Activated CD4-positive, alpha-beta memory T cell treated with anti-CD3 and anti-CD28 coated beads, Interleukin-2, amount 10 ng/mL, durations not matched to agents 7 days and 5 days (primary cell): ENCODE measurements at regions not wholly inside any gene's neighbourhood (a gene's known extent, or its start where the extent isn't known, plus 50 kb on each side); places are given as distances from the start of the nearest gene placed in this dataset.
"Not testable (repeated sequence)": the region's sequence is repeated elsewhere in the genome, so short reads cannot be mapped to it uniquely, and the experiment has no call there.

ENCODE experiments used
- CTCF ChIA-PET: fragments of 350-600 bp; sonication (Branson Sonifier 250); formaldehyde crosslinking; loops from one replicate; lab custom pipeline; 2021; ENCODE audit warnings: antibody characterized with exemption, inconsistent platforms; lab: Charles Lee
- POLR2A ChIA-PET: fragments of 350-600 bp; sonication (Branson Sonifier 250); formaldehyde crosslinking; loops from one replicate; lab custom pipeline; 2021; ENCODE audit warnings: antibody characterized with exemption; lab: Charles Lee
- DNase-seq: peaks from one replicate; pipeline ENCODE4 v3.0.0-alpha.2; 2020
- H3K27ac Mint-ChIP-seq: one replicate; pipeline ENCODE4 v1.8.0; 2021; ENCODE audit warnings: mild to moderate bottlenecking, mixed read lengths
- H3K27me3 Mint-ChIP-seq: one replicate; pipeline ENCODE4 v1.8.0; 2021; ENCODE audit warnings: mixed read lengths
- H3K36me3 Mint-ChIP-seq: one replicate; pipeline ENCODE4 v1.8.0; 2021; ENCODE audit warnings: low read depth, mixed read lengths
- H3K4me1 Mint-ChIP-seq: one replicate; pipeline ENCODE4 v1.8.0; 2021; ENCODE audit warnings: mixed read lengths
- H3K4me3 Mint-ChIP-seq: one replicate; pipeline ENCODE4 v1.8.0; 2021; ENCODE audit warnings: mild to moderate bottlenecking, mixed read lengths
- H3K9me3 Mint-ChIP-seq: one replicate; pipeline ENCODE4 v1.8.0; 2021; ENCODE audit warnings: mixed read lengths

GRCh38 chr2:131668794-131669540 lies 141.3 kb downstream of the CCDC74A start:
- H3K36me3 Mint-ChIP-seq, H3K4me1 Mint-ChIP-seq, H3K9me3 Mint-ChIP-seq, DNase-seq, POLR2A ChIA-PET, H3K4me3 Mint-ChIP-seq, H3K27ac Mint-ChIP-seq: not testable (repeated sequence)
- H3K27me3 Mint-ChIP-seq, result peaks cover 16% of the 10 kb centered on the region
- CTCF ChIA-PET, result interaction anchor here (1.3 kb wide), 1 partner anchor 256 kb away, joined by 4 read pairs; no protein-coding TSS in a partner anchor

- H3K36me3 Mint-ChIP-seq, DNase-seq, H3K27ac Mint-ChIP-seq, H3K4me1 Mint-ChIP-seq, H3K9me3 Mint-ChIP-seq, H3K4me3 Mint-ChIP-seq: not testable (repeated sequence)
- POLR2A ChIA-PET, result interaction anchor here (1.4 kb wide), 1 partner anchor 10 kb away, joined by 4 read pairs; no protein-coding TSS in a partner anchor
- CTCF ChIA-PET, result interaction anchor here (0.7 to 4.2 kb wide), 15 partner anchors 10 to 540 kb away, joined by 3 to 55 read pairs (median 4); partner anchors contain the start of gene MZT2A
- peaks cover 31% of the 10 kb centered on the region for H3K27me3 Mint-ChIP-seq
Observed at GRCh38 chr2:131671841-131672470, 144.3 kb downstream of the CCDC74A start.

- ChIA-PET CTCF (interaction anchor here (0.7 to 4.2 kb wide), 20 partner anchors 10 to 540 kb away, joined by 3 to 55 read pairs (median 4); partner anchors contain the start of gene MZT2A), POLR2A (interaction anchor here (0.6 to 1.4 kb wide), 2 partner anchors 10 to 79 kb away, joined by 3 to 4 read pairs; no protein-coding TSS in a partner anchor)
- H3K27me3 Mint-ChIP-seq, result peaks cover 35% of the 10 kb centered on the region
- not testable (repeated sequence) for H3K9me3 Mint-ChIP-seq, H3K36me3 Mint-ChIP-seq, H3K4me3 Mint-ChIP-seq, H3K27ac Mint-ChIP-seq, H3K4me1 Mint-ChIP-seq
- peak; percentile 58 for DNase-seq
Observed at GRCh38 chr2:131672471-131673399, 145.0 kb downstream of the CCDC74A start.

GRCh38 chr2:131673400-131674173 lies 145.9 kb downstream of the CCDC74A start:
- H3K27me3 Mint-ChIP-seq, result peaks cover 33% of the 10 kb centered on the region
- no peaks in the 10 kb centered on the region for H3K9me3 Mint-ChIP-seq
- no peak overlapping the region for H3K27ac Mint-ChIP-seq
- CTCF ChIA-PET, result interaction anchor here (0.7 to 4.2 kb wide), 12 partner anchors 9 to 520 kb away, joined by 3 to 55 read pairs (median 4); no protein-coding TSS in a partner anchor
- peaks cover 4% of the 10 kb centered on the region for H3K4me1 Mint-ChIP-seq
- H3K4me3 Mint-ChIP-seq, result no peak overlapping the region
- POLR2A ChIA-PET, result interaction anchor here (1.4 kb wide), 1 partner anchor 9 kb away, joined by 4 read pairs; no protein-coding TSS in a partner anchor
- DNase-seq, result peak; percentile 74
- H3K36me3 Mint-ChIP-seq, result no peaks in the 10 kb centered on the region

GRCh38 chr2:131674174-131674507 lies 146.5 kb downstream of the CCDC74A start:
- Mint-ChIP-seq H3K4me3 (peak overlapping the region; percentile 8), H3K4me1 (peaks cover 4% of the 10 kb centered on the region), H3K36me3 (no peaks in the 10 kb centered on the region), H3K9me3 (no peaks in the 10 kb centered on the region), H3K27ac (no peak overlapping the region), H3K27me3 (peaks cover 33% of the 10 kb centered on the region)
- POLR2A ChIA-PET, result no interaction called here
- CTCF ChIA-PET, result interaction anchor here (0.7 to 4.2 kb wide), 7 partner anchors 9 to 521 kb away, joined by 4 to 55 read pairs (median 17); no protein-coding TSS in a partner anchor
- DNase-seq, result no peak

- H3K27me3 Mint-ChIP-seq, H3K27ac Mint-ChIP-seq, H3K9me3 Mint-ChIP-seq, DNase-seq: not testable (repeated sequence)
- peaks cover 11% of the 10 kb centered on the region for H3K36me3 Mint-ChIP-seq
- peaks cover 45% of the 10 kb centered on the region for H3K4me1 Mint-ChIP-seq
- CTCF ChIA-PET, result interaction anchor here (0.9 to 3.6 kb wide), 6 partner anchors 9 to 268 kb away, joined by 3 to 48 read pairs (median 6); no protein-coding TSS in a partner anchor
- POLR2A ChIA-PET, result interaction anchor here (0.9 to 1.3 kb wide), 4 partner anchors 9 to 189 kb away, joined by 4 to 6 read pairs (median 5); partner anchors contain the start of gene MZT2A
- H3K4me3 Mint-ChIP-seq, result peak overlapping the region; percentile 80
Observed at GRCh38 chr2:131681611-131682121, 154.0 kb downstream of the CCDC74A start.

- Mint-ChIP-seq H3K27ac (peak overlapping the region; percentile 69), H3K9me3 (no peaks in the 10 kb centered on the region), H3K4me1 (peaks cover 45% of the 10 kb centered on the region), H3K4me3 (peak overlapping the region; percentile 80), H3K36me3 (peaks cover 18% of the 10 kb centered on the region), H3K27me3 (peaks cover 5% of the 10 kb centered on the region)
- peak; percentile 79 for DNase-seq
- ChIA-PET POLR2A (interaction anchor here (0.9 to 1.3 kb wide), 4 partner anchors 9 to 190 kb away, joined by 4 to 6 read pairs (median 5); partner anchors contain the start of gene MZT2A), CTCF (interaction anchor here (0.6 to 3.6 kb wide), 8 partner anchors 9 to 269 kb away, joined by 3 to 48 read pairs (median 3); no protein-coding TSS in a partner anchor)
Observed at GRCh38 chr2:131682122-131682944, 154.6 kb downstream of the CCDC74A start.

- POLR2A ChIA-PET, result interaction anchor here (1.0 to 1.3 kb wide), 3 partner anchors 8 to 189 kb away, joined by 4 to 6 read pairs (median 4); no protein-coding TSS in a partner anchor
- H3K4me1 Mint-ChIP-seq, result peaks cover 45% of the 10 kb centered on the region
- not testable (repeated sequence) for H3K27me3 Mint-ChIP-seq
Observed at GRCh38 chr2:131682945-131683330, 155.2 kb downstream of the CCDC74A start.

GRCh38 chr2:131684631-131685316 lies 157.1 kb downstream of the CCDC74A start:
- H3K27me3 Mint-ChIP-seq, H3K4me3 Mint-ChIP-seq, H3K27ac Mint-ChIP-seq, H3K9me3 Mint-ChIP-seq, POLR2A ChIA-PET, DNase-seq: not testable (repeated sequence)
- peaks cover 36% of the 10 kb centered on the region for H3K36me3 Mint-ChIP-seq
- CTCF ChIA-PET, result interaction anchor here (0.6 to 3.6 kb wide), 3 partner anchors 12 to 192 kb away, joined by 3 to 48 read pairs (median 4); no protein-coding TSS in a partner anchor
- peaks cover 45% of the 10 kb centered on the region for H3K4me1 Mint-ChIP-seq

More at GRCh38 chr2:131682945-131683330, 155.2 kb downstream of the CCDC74A start:
- H3K4me3 Mint-ChIP-seq, result peak overlapping the region; percentile 80
- CTCF ChIA-PET, result interaction anchor here (0.6 to 3.6 kb wide), 5 partner anchors 8 to 190 kb away, joined by 3 to 48 read pairs (median 8); no protein-coding TSS in a partner anchor
- H3K36me3 Mint-ChIP-seq, result peaks cover 23% of the 10 kb centered on the region
- DNase-seq, result peak; percentile 33
- peak overlapping the region; percentile 66 for H3K27ac Mint-ChIP-seq
- H3K9me3 Mint-ChIP-seq, result not testable (repeated sequence)
